ENCODE measurements at regions not wholly inside any gene's neighbourhood (a gene's known extent, or its start where the extent isn't known, plus 50 kb on each side); places are given as distances from the start of the nearest gene placed in this dataset.

DNA sequence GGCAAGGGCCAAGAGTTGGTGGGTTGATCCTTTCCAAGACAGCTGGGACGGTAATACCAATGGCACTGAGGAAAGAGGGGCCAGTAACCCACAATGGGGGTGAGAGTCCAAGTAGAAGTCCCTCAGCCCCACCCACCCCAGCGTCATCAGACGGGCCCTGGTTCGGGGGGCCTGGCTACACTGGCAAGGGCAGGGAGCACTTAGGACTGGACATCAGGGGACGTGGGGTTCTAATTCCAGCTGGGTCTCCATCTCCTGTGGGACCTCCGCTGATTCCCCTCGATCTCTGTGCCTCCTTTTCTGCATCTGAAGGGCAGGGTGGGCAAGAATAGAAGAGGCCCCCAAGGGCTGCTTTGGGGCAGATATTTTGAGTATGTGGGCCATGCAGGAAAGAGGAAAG, 53.5 kb upstream of the FCN1 start:
- Histone ChIP-seq H3K27me3 (ENCODE audit: insufficient read depth, low read length) (no peaks in the 10 kb centered on the region), H2BK15ac (ENCODE audit: low read depth, low read length) (no peak overlapping the region), H2BK12ac (ENCODE audit: insufficient read length, low read depth, low read length) (no peak overlapping the region), H3K18ac (ENCODE audit: insufficient read length, low read depth, low read length) (no peak overlapping the region), H3K79me1 (ENCODE audit: insufficient read depth, low read depth, low read length, poor library complexity, severe bottlenecking) (no peaks in the 10 kb centered on the region), H2BK5ac (ENCODE audit: insufficient read length, low read length) (no peak overlapping the region), H3K9me3 (ENCODE audit: control insufficient read depth, low read depth, low read length) (no peaks in the 10 kb centered on the region), H3T11ph (ENCODE audit: low read length) (no peak overlapping the region), H2BK20ac (ENCODE audit: low read depth, low read length, poor library complexity, severe bottlenecking) (no peak overlapping the region), H2AK5ac (ENCODE audit: insufficient read length, low read length) (no peak overlapping the region), H4K20me1 (ENCODE audit: control insufficient read depth, insufficient read depth, insufficient read length) (no peaks in the 10 kb centered on the region), H4K8ac (replicated peaks; ENCODE audit: insufficient read length, low read depth, low read length) (no peak overlapping the region), H3K9ac (ENCODE audit: extremely low read depth, insufficient read length, low read length) (no peak overlapping the region), H3K4me2 (ENCODE audit: insufficient read depth, insufficient read length, low read length) (no peak overlapping the region), H3K27ac (ENCODE audit: insufficient read length, low read depth, low read length) (no peak overlapping the region), H3K4me1 (ENCODE audit: insufficient read depth, low read length) (peaks cover 4% of the 10 kb centered on the region; the same call in 1 of the 2 replicates), H4K91ac (ENCODE audit: insufficient read length, low read depth, low read length) (no peak overlapping the region), H3K56ac (ENCODE audit: insufficient read length, low read depth, low read length) (no peak overlapping the region), H3K23me2 (ENCODE audit: insufficient read length, low read depth, low read length, poor library complexity, severe bottlenecking) (no peaks in the 10 kb centered on the region), H4K5ac (ENCODE audit: insufficient read length, low read depth, low read length) (no peak overlapping the region), H2BK120ac (ENCODE audit: low read depth, low read length, poor library complexity, severe bottlenecking) (no peak overlapping the region), H3K14ac (ENCODE audit: insufficient read depth, low read length) (no peak overlapping the region; the same call in 1 of the 2 replicates), H3K79me2 (ENCODE audit: insufficient read depth, low read length) (no peaks in the 10 kb centered on the region), H3K4ac (ENCODE audit: low read depth, low read length) (no peak overlapping the region), H3K23ac (ENCODE audit: insufficient read length, low read depth, low read length) (no peak overlapping the region), H2AFZ (ENCODE audit: low read length) (no peak overlapping the region)
- no peak overlapping the region for H3K4me3 Mint-ChIP-seq
- WGBS (ENCODE audit: extremely low coverage, insufficient read length, low lambda C conversion rate), result no CpG with 5 or more reads among the region's 7 CpGs
- peaks cover 21% of the 10 kb centered on the region for H3K27me3 Mint-ChIP-seq (ENCODE audit: low read depth)
- TF ChIP-seq, protein P1, sequence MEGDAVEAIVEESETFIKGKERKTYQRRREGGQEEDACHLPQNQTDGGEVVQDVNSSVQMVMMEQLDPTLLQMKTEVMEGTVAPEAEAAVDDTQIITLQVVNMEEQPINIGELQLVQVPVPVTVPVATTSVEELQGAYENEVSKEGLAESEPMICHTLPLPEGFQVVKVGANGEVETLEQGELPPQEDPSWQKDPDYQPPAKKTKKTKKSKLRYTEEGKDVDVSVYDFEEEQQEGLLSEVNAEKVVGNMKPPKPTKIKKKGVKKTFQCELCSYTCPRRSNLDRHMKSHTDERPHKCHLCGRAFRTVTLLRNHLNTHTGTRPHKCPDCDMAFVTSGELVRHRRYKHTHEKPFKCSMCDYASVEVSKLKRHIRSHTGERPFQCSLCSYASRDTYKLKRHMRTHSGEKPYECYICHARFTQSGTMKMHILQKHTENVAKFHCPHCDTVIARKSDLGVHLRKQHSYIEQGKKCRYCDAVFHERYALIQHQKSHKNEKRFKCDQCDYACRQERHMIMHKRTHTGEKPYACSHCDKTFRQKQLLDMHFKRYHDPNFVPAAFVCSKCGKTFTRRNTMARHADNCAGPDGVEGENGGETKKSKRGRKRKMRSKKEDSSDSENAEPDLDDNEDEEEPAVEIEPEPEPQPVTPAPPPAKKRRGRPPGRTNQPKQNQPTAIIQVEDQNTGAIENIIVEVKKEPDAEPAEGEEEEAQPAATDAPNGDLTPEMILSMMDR (conservative IDR thresholded peaks at IDR 0.05), result no peak
- H3K27ac Mint-ChIP-seq, result no peak overlapping the region
- H3K36me3 Mint-ChIP-seq (ENCODE audit: insufficient read depth in 1 of 3, low read depth in 3 of 3), result no peaks in the 10 kb centered on the region
- H3K9me3 Mint-ChIP-seq, result no peaks in the 10 kb centered on the region; a peak in 1 of 5 replicates
- H3K4me1 Mint-ChIP-seq, result peaks cover 57 to 67% of the 10 kb centered on the region in 2 experiments
- no peak for DNase-seq

All from H9 (cell line).